Thyroid gland (tissue), 4 donors: ENCODE measurements at regions not wholly inside any gene's neighbourhood (a gene's known extent, or its start where the extent isn't known, plus 50 kb on each side); places are given as distances from the start of the nearest gene placed in this dataset.

Experiments
- DNase-seq, 2 donors: peaks; one replicate each; pipeline ENCODE4 v3.0.0-alpha.2; 2019
- H3K27ac ChIP-seq, 3 donors: fragments of 200-600 bp; sonication (generic); 1 replicate in 2 of 3; 2 replicates in 1 of 3; pipeline ENCODE4 v1.5.1; 2016 to 2019; ENCODE audit warnings: mild to moderate bottlenecking in 1 of 3, moderate library complexity in 1 of 3
- H3K27me3 ChIP-seq: fragments of 200-600 bp; sonication (generic); one replicate; pipeline ENCODE4 v1.5.1; 2019
- H3K36me3 ChIP-seq, 2 donors: fragments of 200-600 bp; sonication (generic); one replicate each; pipeline ENCODE4 v1.5.1; 2016 to 2019
- H3K4me1 ChIP-seq, 2 donors: fragments of 200-600 bp; sonication (generic); one replicate each; pipeline ENCODE4 v1.5.1; 2017 to 2019
- H3K4me3 ChIP-seq, 3 donors: fragments of 200-600 bp; sonication (generic); replicated peaks in 1 of 3; 1 replicate in 2 of 3; 2 replicates in 1 of 3; pipeline ENCODE4 v1.5.1; 2016; ENCODE audit warnings: mild to moderate bottlenecking in 1 of 3
- H3K9me3 ChIP-seq: fragments of 200-600 bp; sonication (generic); one replicate; pipeline ENCODE4 v1.5.1; 2017
- POLR2A ChIP-seq, 2 donors: fragments of 450-650 bp; IDR thresholded peaks; one replicate each; pipeline ENCODE4 v1.6.1; 2017; ENCODE audit warnings: antibody characterized with exemption in 2 of 2, mild to moderate bottlenecking in 2 of 2, moderate library complexity in 1 of 2
- WGBS, 2 donors: methylation state at CpG; one replicate each; pipeline ENCODE4 v1.1.5; 2017; 5-methylcytosine and 5-hydroxymethylcytosine counted together
- intact Hi-C: fragments of 100-400 bp; cut with DNase I; formaldehyde crosslinking; loops from one replicate; pipeline ENCODE4 v1.15.1; 2023
- TF ChIP-seq, protein P1 (sequence below), 6 experiments: fragments of 200-600 bp in 3 of 6; fragments of 450-650 bp in 3 of 6; sonication (generic) in 3 of 6; IDR thresholded peaks; one replicate each; pipeline ENCODE4 v1.5.1; 2016 to 2019; ENCODE audit warnings: antibody characterized with exemption in 6 of 6, mild to moderate bottlenecking in 2 of 6, inconsistent platforms in 1 of 6, moderate library complexity in 1 of 6

DNA sequence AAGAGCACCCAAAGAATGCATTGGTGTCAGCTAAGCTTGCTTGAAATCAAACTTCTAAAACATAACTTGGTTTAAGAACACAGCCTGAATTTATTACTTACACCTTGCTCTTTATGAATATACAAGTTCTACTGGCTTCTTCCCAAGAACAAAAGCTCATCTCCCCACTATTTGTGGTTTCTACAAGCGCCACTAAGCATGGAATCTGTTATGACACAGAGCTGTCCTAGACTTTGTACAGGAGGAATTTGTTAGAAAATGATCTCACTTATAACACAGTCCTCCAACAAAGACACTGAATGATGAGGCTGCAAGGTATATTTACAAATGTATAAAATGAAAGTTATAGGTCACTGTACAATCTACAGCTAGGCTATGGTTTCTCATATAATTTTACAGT, 452.1 kb downstream of the BCAT1 start:
- TF ChIP-seq, protein P1, sequence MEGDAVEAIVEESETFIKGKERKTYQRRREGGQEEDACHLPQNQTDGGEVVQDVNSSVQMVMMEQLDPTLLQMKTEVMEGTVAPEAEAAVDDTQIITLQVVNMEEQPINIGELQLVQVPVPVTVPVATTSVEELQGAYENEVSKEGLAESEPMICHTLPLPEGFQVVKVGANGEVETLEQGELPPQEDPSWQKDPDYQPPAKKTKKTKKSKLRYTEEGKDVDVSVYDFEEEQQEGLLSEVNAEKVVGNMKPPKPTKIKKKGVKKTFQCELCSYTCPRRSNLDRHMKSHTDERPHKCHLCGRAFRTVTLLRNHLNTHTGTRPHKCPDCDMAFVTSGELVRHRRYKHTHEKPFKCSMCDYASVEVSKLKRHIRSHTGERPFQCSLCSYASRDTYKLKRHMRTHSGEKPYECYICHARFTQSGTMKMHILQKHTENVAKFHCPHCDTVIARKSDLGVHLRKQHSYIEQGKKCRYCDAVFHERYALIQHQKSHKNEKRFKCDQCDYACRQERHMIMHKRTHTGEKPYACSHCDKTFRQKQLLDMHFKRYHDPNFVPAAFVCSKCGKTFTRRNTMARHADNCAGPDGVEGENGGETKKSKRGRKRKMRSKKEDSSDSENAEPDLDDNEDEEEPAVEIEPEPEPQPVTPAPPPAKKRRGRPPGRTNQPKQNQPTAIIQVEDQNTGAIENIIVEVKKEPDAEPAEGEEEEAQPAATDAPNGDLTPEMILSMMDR (IDR thresholded peaks at IDR 0.05), result no peak
- no peak for TF ChIP-seq POLR2A (IDR thresholded peaks at IDR 0.05)
- 74 to 85% methylated on average over 1 of the region's 1 CpG for WGBS, 2 donors
- no peak for DNase-seq
- Histone ChIP-seq H3K27me3 (no peaks in the 10 kb centered on the region), H3K9me3 (no peaks in the 10 kb centered on the region), H3K27ac (no peak overlapping the region), H3K4me1 (peaks cover 10 to 18% of the 10 kb centered on the region in 2 donors), H3K4me3 (no peak overlapping the region), H3K36me3 (no peaks in the 10 kb centered on the region)
- intact Hi-C loops, result no loop called here

DNA sequence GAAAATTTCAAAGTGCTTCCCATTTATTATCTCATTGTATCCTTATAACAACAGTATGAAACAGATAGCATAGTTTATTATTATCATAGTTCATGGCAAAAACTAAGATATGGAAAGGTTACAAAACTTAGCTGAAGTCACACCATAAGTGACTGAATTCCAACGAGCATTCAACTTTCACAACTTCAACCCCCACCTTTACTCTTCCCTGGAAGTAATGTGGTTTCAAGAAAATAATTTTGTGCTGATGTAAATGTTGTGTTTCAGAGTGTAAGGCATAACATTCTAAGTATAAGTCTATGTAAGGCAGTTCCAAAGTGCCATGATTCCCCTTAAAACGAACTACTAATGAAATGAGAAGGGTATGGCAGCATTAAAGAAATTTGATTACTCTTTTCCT, 454.5 kb downstream of the BCAT1 start:
- H3K4me3 ChIP-seq, result no peak overlapping the region
- peaks cover 9 to 10% of the 10 kb centered on the region in 2 donors for H3K4me1 ChIP-seq
- H3K9me3 ChIP-seq, result no peaks in the 10 kb centered on the region
- H3K27ac ChIP-seq, result no peak overlapping the region
- no peak for TF ChIP-seq POLR2A (IDR thresholded peaks at IDR 0.05)
- TF ChIP-seq, protein P1 (IDR thresholded peaks at IDR 0.05), result no peak
- intact Hi-C loops, result no loop called here
- no peak for DNase-seq
- no peaks in the 10 kb centered on the region for H3K36me3 ChIP-seq
- WGBS, 2 donors, result 89% methylated on average over 2 of the region's 2 CpGs
- H3K27me3 ChIP-seq, result no peaks in the 10 kb centered on the region

DNA sequence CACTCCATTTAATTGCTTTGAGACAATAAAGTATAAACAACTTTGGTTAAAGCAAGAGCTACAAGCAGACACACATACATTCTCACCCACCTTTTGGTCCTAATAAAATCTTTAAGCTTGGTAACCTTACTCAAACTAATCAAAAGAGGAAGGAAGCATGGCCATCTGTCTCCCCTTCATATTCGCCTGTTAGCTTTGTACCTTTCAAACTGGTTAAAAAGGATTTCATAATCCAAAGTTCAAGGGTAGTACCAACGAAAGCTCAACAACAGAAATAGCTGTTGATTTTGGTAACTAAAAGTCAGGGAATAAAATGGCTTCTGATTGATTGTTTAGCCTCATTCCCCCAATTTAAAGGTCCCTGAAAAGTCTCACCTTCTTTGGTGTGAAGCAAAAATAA, 456.9 kb downstream of the BCAT1 start:
- TF ChIP-seq, protein P1 (IDR thresholded peaks at IDR 0.05), result no peak
- TF ChIP-seq POLR2A (IDR thresholded peaks at IDR 0.05), result no peak
- intact Hi-C loops, result no loop called here
- Histone ChIP-seq H3K27ac (no peak overlapping the region), H3K27me3 (no peaks in the 10 kb centered on the region), H3K36me3 (no peaks in the 10 kb centered on the region), H3K4me3 (no peak overlapping the region), H3K4me1 (peaks cover 0 to 10% of the 10 kb centered on the region in 2 donors), H3K9me3 (no peaks in the 10 kb centered on the region)
- no peak for DNase-seq
- WGBS, 2 donors, result 89 to 94% methylated on average over 2 of the region's 2 CpGs

DNA sequence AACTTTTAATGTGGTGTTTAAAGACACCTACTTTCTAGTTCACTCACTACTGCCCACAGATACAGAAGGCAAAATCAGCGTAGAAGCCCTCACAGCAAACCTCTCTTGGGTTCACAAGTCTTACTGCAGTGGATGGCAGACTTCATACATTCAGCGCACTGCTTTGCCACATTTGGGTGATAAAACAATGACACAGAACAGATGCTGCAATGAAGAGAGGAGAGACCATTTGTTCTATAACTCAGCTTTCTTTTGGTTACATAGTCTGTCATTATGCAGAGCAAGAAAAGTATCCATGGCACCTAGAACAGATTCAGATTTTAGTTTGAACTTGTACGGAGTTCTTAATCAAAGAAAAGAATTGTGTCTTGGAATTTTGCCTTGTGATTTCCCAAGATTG, 459.0 kb downstream of the BCAT1 start:
- peaks cover 0 to 10% of the 10 kb centered on the region in 2 donors for H3K4me1 ChIP-seq
- no peak overlapping the region for H3K4me3 ChIP-seq
- no peak for TF ChIP-seq POLR2A (IDR thresholded peaks at IDR 0.05)
- TF ChIP-seq, protein P1 (IDR thresholded peaks at IDR 0.05), result no peak
- H3K27ac ChIP-seq, result no peak overlapping the region
- DNase-seq, result no peak
- no peaks in the 10 kb centered on the region for H3K27me3 ChIP-seq
- no peaks in the 10 kb centered on the region for H3K9me3 ChIP-seq
- 85 to 91% methylated on average over 3 of the region's 3 CpGs for WGBS, 2 donors
- intact Hi-C loops, result no loop called here
- H3K36me3 ChIP-seq, result no peaks in the 10 kb centered on the region

DNA sequence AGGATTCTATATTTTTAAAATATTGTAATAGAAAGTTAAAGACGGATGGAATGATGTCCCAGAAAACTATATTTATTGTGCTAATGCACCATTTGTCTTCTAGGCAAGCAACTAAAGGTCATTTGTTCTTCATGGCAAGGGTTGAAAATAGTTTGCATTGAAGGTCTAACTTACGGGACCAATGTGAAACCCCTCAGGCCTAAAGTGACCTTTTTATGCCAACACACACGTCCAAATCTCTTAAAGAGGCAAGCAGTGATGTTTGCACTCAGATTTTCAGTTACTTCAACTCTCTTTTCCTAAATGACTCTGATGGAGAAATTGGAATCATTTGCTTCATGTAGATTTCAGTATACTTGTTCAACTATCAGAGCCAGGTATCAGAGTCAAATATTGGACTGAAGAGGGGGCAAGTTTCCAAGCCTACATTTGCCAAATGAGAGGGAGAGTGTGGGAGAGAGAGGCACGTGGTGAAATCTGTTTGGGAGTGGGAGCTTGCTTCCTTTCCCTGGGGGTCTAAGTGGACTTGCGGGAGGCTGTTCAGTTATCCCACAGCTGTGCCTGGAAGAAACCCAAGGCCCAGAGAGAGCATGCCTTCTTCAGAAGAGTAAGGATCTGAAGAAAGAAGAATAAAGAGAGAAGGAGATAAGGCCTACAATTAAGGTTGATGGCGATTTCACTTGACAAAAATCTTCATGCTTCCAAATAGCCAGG, 459.8 kb downstream of the BCAT1 start:
- intact Hi-C loops, result no loop called here
- 89% methylated on average over 6 of the region's 6 CpGs for WGBS, 2 donors
- Histone ChIP-seq H3K27ac (no peak overlapping the region), H3K36me3 (no peaks in the 10 kb centered on the region), H3K27me3 (no peaks in the 10 kb centered on the region), H3K4me3 (no peak overlapping the region), H3K9me3 (no peaks in the 10 kb centered on the region), H3K4me1 (peaks cover 0 to 10% of the 10 kb centered on the region in 2 donors)
- no peak for DNase-seq
- TF ChIP-seq POLR2A (IDR thresholded peaks at IDR 0.05), result no peak
- TF ChIP-seq, protein P1 (IDR thresholded peaks at IDR 0.05), result no peak
